GM20000 (cell line): ENCODE measurements at regions not wholly inside any gene's neighbourhood (a gene's known extent, or its start where the extent isn't known, plus 50 kb on each side); places are given as distances from the start of the nearest gene placed in this dataset.
"Not testable (repeated sequence)": the region's sequence is repeated elsewhere in the genome, so short reads cannot be mapped to it uniquely, and the experiment has no call there.

Experiments used
- DNase-seq: peaks from one replicate; pipeline ENCODE4 v3.0.0; 2012; ENCODE audit warnings: low spot score
- CTCF ChIP-seq: IDR thresholded peaks from 2 replicates; pipeline ENCODE4 v1.5.1; 2012; ENCODE audit warnings: mild to moderate bottlenecking, control low read depth; ENCODE audit errors: extremely low read depth, missing control alignments

- DNase-seq = no peak
- TF ChIP-seq CTCF = no peak
These were observed 88.6 kb downstream of the MRPL14 start for GRCh38 chr6:44038543-44039065.

GRCh38 chr6:44037847-44038542 is 89.3 kb downstream of the MRPL14 start:
- no peak for DNase-seq
- no peak for TF ChIP-seq CTCF

GRCh38 chr6:44037276-44037675 is 90.0 kb downstream of the MRPL14 start:
- DNase-seq = not testable (repeated sequence)

GRCh38 chr6:44036699-44037101 is 90.6 kb downstream of the MRPL14 start:
- DNase-seq = no peak
- TF ChIP-seq CTCF = no peak

- DNase-seq = no peak
- TF ChIP-seq CTCF = no peak
These were observed 91.1 kb downstream of the MRPL14 start for GRCh38 chr6:44036196-44036595.

GRCh38 chr6:44035621-44036020 is 91.6 kb downstream of the MRPL14 start:
- DNase-seq = no peak
- TF ChIP-seq CTCF = no peak

GRCh38 chr6:44034931-44035345 is 92.3 kb downstream of the MRPL14 start:
- DNase-seq = no peak
- no peak for TF ChIP-seq CTCF

GRCh38 chr6:44034391-44034861 is 92.8 kb downstream of the MRPL14 start:
- DNase-seq = no peak
- TF ChIP-seq CTCF = no peak
